Activated CD4-positive, alpha-beta T cell treated with anti-CD3 and anti-CD28 coated beads for 48 hours (primary cell): ENCODE measurements at regions not wholly inside any gene's neighbourhood (a gene's known extent, or its start where the extent isn't known, plus 50 kb on each side); places are given as distances from the start of the nearest gene placed in this dataset.
"Not testable (repeated sequence)": the region's sequence is repeated elsewhere in the genome, so short reads cannot be mapped to it uniquely, and the experiment has no call there.

ENCODE experiments used
- DNase-seq: peaks from one replicate; pipeline ENCODE4 v3.0.0-alpha.2; 2020

GRCh38 chr3:106125321-106125720 is 256.5 kb upstream of the CBLB start:
- DNase-seq, result no peak

DNA sequence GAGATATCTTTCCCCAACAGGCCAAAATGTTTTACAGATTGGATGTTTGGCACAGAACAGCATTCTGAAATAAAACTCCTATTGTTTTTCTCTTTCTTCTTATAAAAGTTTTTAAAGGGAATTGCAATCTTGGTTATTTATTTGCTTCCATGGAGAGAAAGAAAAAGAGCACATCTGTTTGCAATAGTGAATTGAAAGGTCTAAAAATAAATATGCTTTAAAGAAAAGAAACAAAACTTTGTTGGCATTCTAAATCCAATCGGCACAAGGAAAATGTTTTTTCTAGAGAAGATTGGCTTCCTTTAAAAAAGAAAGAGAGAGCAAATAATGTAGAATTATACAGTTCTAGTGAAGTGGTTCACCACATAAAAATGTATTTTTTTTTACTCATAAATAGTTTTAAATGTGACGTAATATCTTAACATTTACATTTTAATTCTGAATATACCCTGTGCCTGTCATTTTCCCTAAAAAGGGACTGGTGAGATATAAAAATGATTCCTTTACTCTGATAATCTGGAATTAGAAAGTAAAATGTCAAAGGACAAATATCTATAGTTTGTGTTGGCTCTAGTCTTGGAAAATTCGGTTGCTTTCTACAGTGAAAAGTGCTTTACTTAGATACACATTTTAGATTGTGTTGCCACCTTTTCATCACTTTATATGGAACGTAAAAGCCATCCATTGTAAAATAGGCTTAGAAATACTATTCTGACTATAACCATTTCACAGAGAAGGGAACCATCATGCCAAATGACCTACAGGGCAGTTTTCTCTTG is 257.4 kb upstream of the CBLB start:
- DNase-seq, result no peak

- DNase-seq, result no peak
Measured at GRCh38 chr3:106126846-106127235, 258.0 kb upstream of the CBLB start.

GRCh38 chr3:106129939-106130338 is 261.1 kb upstream of the CBLB start:
- DNase-seq, result no peak

DNA sequence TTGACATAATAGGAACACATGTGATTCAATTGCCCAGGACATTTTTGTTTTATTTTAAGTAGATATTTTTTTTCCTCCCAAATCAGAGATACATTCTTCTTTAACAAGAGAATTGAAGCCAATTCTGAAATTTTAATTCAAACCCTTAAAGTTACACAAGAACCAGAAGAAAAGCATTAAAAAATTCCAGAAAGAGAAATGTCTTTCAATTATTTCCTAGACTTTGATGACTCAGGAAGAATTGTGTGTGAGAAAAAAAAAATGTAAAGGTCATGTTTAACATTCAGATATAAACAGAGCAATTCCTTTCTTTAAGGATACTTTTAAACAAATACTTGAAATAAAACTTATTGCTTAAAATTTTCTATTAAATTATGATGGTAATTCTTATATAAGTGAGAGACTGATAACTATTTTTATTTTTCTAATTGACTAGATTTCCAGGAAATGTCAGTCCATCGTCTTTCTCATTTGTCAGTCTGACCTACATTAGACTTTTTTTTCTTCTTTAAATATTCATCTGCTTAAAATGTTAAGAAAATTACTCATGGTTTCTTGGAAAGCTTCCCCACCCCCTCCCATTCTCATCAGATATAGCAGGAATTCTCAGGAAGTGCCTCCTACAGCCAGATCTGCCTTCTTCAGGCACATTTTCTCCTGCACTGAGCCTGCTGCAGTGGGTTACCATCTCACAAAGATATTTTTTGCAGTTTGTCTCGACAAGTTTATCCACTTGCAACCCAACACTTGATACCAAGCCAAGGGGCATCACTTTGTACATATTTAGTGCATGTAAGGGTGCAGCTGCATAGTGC is 261.8 kb upstream of the CBLB start:
- no peak for DNase-seq

GRCh38 chr3:106135451-106136160 is 266.8 kb upstream of the CBLB start:
- DNase-seq, result no peak

- no peak for DNase-seq
Measured at GRCh38 chr3:106139826-106140225, 271.0 kb upstream of the CBLB start.

DNA sequence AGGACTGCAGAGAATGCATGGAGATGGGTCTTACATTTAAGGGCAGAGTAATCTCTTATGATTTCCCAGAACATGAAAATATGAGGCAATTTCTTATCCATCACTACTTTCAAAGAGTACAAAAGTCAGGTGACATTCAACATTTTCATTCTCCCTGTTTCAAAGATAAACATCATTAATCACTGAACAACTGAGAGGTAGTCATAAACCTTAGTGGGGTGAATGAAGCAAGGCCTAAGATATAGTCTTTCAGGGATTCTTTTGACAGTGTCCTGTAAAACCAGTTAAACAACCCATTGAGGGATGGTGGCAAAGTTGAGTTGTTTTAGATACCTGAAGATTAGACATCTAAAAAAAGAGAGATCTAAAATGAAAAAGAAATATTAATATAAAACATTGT is 271.6 kb upstream of the CBLB start:
- no peak for DNase-seq

DNA sequence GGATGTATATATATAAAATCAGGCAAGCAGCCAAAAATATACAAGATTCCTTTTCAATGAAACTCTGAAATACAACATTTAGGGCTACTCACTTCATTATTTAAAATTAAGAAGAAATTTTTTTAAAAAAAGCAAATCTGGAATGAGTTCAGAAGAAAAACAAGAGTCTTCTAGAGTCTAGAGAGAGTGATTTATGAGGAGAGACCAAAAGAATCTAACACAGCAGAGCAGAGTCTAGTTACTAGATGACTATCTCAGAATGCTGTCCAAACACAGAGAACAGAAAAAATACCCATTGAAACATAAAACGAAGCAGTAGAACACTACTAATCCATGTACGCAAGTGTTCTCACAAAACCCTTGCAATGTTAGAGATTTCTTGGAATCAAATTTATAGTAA is 275.2 kb upstream of the CBLB start:
- DNase-seq, result no peak

DNA sequence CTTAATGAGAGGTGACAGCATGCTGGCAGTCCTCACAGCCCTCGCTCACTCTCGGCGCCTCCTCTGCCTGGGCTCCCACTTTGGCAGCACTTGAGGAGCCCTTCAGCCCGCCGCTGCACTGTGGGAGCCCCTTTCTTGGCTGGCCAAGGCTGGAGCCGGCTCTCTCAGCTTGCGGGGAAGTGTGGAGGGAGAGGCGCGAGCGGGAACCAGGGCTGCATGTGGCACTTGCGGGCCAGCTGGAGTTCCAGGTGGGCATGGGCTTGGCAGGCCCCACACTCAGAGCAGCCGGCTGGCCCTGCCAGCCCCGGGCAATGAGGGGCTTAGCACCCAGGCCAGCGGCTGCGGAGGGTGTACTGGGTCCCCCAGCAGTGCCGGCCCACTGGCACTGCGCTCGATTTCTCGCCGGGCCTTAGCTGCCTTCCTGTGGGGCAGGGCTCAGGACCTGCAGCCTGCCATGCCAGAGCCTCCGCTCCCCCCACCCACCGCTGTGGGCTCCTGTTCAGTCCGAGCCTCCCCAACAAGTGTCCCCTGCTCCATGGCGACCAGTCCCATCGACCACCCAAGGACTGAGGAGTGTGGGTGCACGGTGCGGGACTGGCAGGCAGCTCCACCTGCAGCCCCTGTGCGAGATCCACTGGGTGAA is 279.7 kb upstream of the CBLB start:
- not testable (repeated sequence) for DNase-seq

- DNase-seq, result no peak
Measured at GRCh38 chr3:106157411-106157810, 288.6 kb upstream of the CBLB start.

GRCh38 chr3:106160396-106160795 is 291.6 kb upstream of the CBLB start:
- no peak for DNase-seq

DNA sequence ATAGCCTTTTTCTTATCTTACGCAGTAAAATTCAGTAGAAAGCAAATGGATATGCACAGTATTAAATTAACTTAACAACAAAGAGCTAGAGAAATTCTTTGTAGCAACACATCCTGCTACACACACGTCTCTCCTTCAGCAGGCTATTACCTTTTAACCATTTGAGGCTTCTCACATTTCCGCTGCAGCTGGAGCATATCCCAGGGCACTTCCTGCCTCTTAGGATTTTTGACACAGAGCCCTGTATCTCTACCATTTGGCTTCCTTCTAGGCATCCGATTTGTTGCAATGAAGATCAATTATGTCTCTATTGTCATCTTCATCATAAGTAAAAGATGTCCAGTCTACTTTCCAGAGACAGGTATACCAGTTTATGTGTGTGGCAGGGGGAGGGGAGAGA is 292.4 kb upstream of the CBLB start:
- DNase-seq, result no peak

- no peak for DNase-seq
Measured at GRCh38 chr3:106167728-106168127, 298.9 kb upstream of the CBLB start.

DNA sequence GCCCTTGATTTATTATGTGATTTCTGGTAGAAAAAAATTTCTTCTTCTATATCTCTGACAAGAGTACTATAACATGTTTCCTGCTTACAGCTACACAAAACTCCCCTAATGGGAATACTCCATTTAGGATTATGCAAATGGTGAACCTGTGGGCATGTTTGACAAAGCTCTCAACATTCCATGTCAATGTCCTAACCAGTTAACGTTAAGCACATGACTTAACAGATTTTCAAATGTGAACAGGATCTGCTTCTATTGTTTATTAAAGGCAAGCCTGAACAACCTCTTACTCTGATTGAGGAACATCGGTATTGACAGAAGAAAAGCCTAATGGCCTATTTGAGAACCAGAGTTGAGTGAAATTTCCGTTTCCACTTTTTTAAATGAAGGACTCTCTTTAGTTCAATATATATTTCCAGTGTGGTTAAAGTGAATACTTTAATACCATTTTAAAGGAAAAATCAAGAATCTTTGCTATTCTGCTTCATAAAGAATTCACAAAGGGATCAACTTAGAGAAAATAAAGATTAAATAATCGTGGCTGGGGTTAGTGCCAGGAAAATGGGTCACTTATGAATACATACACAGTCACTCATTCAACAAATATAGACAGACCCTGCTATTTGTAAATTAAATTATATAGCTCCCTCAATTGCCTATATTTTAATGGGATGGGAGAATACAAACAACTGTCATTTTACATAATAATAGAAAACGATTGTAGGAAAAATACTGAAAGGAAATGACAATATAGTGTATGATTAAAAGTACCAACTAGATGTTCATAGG is 300.3 kb upstream of the CBLB start:
- no peak for DNase-seq

GRCh38 chr3:106170636-106171035 is 301.8 kb upstream of the CBLB start:
- no peak for DNase-seq

DNA sequence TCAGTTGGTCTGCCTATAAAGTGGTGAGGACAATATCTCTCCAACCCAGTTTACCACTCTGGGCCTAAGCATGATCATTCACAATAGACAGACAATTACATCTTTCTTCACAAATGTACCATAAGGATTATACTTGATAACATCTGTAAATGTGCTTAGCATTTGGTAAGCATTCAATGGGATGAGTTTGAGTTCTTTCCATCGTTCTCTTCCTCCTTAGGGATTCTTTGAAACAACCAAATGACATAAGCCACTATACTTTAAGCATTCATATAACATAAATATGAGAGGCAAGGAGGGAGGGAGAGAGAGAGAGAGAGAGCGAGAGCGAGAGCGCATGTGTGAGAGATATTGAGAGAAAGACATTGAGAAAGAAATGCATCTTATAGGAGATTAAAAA is 303.3 kb upstream of the CBLB start:
- no peak for DNase-seq

DNA sequence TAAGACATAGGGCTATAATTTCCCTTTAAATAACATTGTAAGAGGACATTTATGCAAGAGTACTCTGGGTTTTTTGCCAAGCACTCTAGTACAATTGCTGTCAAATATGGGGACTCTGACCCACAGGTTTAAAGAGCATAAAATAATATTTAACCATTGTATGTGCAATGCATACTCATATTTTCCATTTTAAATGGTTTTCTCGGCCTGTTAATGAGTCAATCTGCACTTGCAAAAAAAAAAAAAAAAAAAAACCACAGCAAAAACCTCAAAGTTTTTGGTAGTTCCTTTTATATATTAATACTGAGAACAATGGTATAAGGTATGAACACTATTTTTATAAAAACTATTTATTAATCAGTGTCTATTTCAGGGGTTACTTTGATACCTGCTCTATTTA is 304.0 kb upstream of the CBLB start:
- DNase-seq, result no peak

GRCh38 chr3:106175276-106175675 is 306.5 kb upstream of the CBLB start:
- DNase-seq, result no peak

DNA sequence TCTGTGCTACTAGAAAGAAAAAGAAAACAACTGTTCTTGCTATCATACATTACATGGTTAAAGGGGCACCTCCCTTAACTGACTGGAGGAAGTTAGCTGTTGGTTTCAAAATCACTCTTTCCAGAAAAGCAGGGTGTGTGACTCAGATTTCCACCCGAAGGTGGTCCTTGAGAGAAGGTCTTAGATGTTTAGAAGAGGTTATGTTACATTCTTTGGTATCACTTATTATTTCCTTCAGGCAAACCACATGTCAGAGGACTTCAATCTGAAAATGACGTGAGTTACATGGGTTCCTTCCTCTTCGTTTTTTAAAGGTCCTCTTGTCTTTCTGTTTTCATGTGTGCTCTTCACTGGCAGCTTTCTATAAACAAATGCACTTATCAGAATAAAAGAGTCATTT is 307.9 kb upstream of the CBLB start:
- DNase-seq, result peak; percentile 71

DNA sequence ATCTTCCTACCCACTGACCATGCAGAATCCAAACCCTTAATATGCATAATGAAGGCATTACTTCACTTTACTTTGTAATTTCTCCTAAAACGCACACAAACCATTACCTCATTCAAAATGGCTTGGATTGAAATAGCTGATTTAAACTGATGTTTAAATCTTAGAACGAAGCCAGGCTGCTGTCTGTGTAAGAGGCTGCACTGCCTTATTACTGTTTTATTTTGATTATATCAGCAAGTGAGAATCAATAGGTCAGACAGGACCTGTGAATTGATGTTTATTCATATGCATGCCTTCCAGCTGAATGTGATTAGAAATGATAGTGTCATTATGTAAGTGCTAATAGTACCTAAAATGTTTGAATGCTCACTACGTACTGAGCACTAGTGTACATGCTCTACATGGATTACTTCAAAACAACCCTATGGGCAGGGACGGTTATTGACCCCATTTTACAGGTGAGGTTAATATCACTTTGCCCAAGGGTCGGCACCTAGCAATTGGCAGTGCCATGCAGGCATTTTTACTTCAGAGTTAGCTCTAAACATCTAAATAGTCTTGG is 314.2 kb upstream of the CBLB start:
- DNase-seq, result no peak

DNA sequence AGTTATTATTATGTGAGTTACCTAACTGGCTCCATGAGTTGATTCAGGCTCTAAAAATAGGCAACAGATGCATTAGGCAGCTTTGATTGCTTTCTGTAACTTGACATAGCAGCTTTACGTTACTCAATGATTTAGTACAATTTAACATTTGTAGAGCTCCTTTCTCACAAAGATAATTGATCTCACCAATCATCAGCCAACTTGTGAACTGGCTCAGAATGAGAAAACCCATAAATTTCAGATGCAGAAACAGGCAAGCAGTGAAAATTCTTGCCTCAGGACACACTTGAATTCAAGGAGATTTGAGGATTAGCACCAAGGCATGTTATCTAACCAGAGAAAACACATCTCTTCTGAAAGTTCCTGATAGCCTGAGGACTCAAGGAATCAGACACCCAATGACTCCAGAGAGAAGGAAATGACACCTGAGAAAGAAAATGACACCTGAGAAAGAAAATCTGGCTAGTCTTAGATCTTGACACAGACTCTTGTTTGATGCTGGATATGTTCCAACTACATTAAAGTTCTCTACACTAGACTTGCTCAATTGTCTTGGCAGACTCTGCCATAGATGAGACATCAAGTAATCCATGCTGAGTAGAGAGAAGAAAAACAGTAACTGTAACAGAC is 315.1 kb upstream of the CBLB start:
- DNase-seq, result no peak
